GM12875 (cell line): ENCODE measurements at regions not wholly inside any gene's neighbourhood (a gene's known extent, or its start where the extent isn't known, plus 50 kb on each side); places are given as distances from the start of the nearest gene placed in this dataset.

Experiments used
- H3K4me3 ChIP-seq: one replicate; pipeline ENCODE4 v1.5.1; 2011; ENCODE audit warnings: low read depth, low read length, control low read depth
- CTCF ChIP-seq: IDR thresholded peaks from 2 replicates; pipeline ENCODE4 v1.5.1; 2011; ENCODE audit warnings: low read depth, mild to moderate bottlenecking, control low read depth, inconsistent platforms, low read length, moderate library complexity, borderline replicate concordance; ENCODE audit not compliant: insufficient read depth

GRCh38 chr11:134483857-134484256 lies 71.8 kb upstream of the B3GAT1 start:
- TF ChIP-seq CTCF: no peak

GRCh38 chr11:134483291-134483690 lies 71.2 kb upstream of the B3GAT1 start:
- TF ChIP-seq CTCF: no peak
- H3K4me3 ChIP-seq: no peak overlapping the region

More at GRCh38 chr11:134483857-134484256, 71.8 kb upstream of the B3GAT1 start:
- no peak overlapping the region for H3K4me3 ChIP-seq

GRCh38 chr11:134482865-134483264 lies 70.8 kb upstream of the B3GAT1 start:
- no peak for TF ChIP-seq CTCF
- H3K4me3 ChIP-seq: no peak overlapping the region

GRCh38 chr11:134481933-134482527 lies 70.0 kb upstream of the B3GAT1 start:
- no peak overlapping the region for H3K4me3 ChIP-seq
- TF ChIP-seq CTCF: no peak

- no peak for TF ChIP-seq CTCF
- H3K4me3 ChIP-seq: no peak overlapping the region
Observed at GRCh38 chr11:134481135-134481534, 69.1 kb upstream of the B3GAT1 start.

- no peak for TF ChIP-seq CTCF
- H3K4me3 ChIP-seq: no peak overlapping the region
Observed at GRCh38 chr11:134480136-134480712, 68.2 kb upstream of the B3GAT1 start.
